ENCODE measurements at regions not wholly inside any gene's neighbourhood (a gene's known extent, or its start where the extent isn't known, plus 50 kb on each side); places are given as distances from the start of the nearest gene placed in this dataset.

DNA sequence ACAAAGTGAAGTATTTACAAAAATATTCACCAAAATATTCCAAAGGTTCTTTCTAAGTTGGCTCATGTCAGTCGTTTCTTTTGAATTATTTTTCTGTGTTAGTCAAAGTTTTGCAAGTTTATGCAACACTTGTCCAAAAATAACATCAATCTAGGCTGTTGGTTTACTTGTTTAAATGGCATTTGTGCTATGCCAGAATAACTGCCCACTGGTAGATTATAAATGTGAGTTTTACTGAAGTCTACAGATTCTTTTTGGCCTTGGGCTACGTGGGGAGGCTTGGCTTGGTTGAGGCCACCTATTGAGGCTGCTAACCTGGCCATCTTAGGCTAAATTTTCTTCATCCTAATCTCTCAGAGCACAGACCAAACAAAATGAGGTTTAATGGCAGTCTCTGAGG lies 1091.9 kb upstream of the RAG2 start:
- no peak for DNase-seq (ENCODE audit: low read depth in 1 of 2, low spot score in 1 of 2)

DNA sequence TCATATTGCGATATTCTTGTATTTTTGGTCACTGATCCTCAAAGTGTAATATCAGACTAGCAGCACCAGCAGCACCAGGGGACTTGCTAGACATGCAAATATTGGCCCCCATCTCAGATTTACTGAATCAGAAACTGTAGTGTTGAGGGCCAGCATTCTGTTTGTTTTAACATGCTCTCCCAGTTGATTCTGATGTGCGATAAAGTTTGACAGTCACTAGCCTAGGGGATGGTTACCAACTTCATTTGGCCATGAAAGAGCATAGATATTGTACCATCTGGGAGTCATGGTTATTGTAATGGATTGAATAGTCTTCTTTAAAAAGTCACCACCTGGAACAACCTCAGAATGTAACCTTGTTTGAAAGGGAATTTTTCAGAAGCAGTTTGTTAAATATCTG lies 1090.4 kb upstream of the RAG2 start:
- no peak for DNase-seq (ENCODE audit: low read depth in 1 of 2, low spot score in 1 of 2)

DNA sequence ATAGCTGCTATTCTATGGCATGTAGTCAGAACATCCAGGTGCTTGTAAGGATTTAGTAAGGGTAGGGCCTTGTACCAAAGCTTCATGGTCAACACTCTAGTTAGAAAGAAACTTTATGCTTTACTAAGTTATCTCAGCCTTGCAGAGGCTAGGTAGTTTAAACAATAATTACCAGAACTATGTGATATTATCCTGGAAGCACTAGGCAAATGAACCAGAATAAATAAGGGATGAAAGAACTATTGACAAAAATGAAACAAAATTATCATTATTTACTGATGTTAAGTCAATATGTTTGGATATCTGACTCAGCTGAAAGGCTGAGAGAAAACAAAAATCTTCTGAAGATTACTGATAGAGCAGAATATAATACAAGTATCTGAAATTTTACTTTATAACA lies 1089.1 kb upstream of the RAG2 start:
- no peak for DNase-seq (ENCODE audit: low read depth in 1 of 2, low spot score in 1 of 2)

- no peak for DNase-seq (ENCODE audit: low read depth in 1 of 2, low spot score in 1 of 2)
Observed at GRCh38 chr11:37671321-37671720, 1073.3 kb upstream of the RAG2 start.

- DNase-seq (ENCODE audit: low read depth in 1 of 2, low spot score in 1 of 2), result no peak
Observed at GRCh38 chr11:37666960-37667359, 1068.9 kb upstream of the RAG2 start.

- DNase-seq (ENCODE audit: low read depth in 1 of 2, low spot score in 1 of 2), result no peak
Observed at GRCh38 chr11:37657645-37658044, 1059.6 kb upstream of the RAG2 start.

GRCh38 chr11:37647767-37648166 lies 1049.7 kb upstream of the RAG2 start:
- no peak for DNase-seq (ENCODE audit: low read depth in 1 of 2, low spot score in 1 of 2)

GRCh38 chr11:37643968-37644367 lies 1045.9 kb upstream of the RAG2 start:
- no peak for DNase-seq (ENCODE audit: low read depth in 1 of 2, low spot score in 1 of 2)

DNA sequence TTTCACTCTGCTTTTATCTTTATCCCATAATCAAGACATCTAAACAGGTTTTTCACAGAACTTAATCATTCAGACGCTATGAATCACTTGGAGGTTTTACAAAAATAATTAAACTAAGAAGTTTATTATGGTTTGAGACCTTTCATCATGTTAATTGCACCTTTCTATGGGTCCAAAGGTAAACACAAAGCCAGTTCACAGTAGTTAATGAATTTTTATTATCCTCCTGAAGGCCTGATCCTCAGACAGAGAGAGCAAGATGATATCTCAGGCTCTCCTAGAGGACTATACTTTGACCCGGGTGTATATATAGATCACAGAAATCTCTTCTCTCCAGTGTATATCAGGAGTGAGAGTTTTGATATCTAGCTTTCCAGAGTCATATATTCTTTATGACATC lies 1044.3 kb upstream of the RAG2 start:
- DNase-seq (ENCODE audit: low read depth in 1 of 2, low spot score in 1 of 2), result no peak

- DNase-seq (ENCODE audit: low read depth in 1 of 2, low spot score in 1 of 2), result no peak
Observed at GRCh38 chr11:37632748-37633147, 1034.7 kb upstream of the RAG2 start.

DNA sequence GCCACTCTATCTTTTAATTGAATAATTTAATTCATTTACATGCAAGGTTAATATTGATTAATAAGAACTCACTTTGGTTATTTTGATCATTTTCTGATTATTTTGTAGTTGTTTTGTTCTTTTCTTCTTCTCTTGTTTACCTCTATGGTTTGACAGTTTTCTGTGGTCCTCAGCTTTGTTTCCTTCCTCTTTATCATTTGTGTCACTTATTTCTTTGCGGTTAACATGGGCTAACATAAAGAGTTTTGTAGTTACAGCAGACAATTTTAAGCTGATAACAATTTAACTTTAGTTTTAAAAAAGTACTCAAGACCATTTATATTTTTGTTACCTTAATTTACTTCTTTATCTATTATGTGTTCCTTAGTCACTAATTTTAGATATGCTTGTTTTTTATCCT lies 1032.8 kb upstream of the RAG2 start:
- DNase-seq (ENCODE audit: low read depth in 1 of 2, low spot score in 1 of 2), result no peak

GRCh38 chr11:37623778-37624177 lies 1025.7 kb upstream of the RAG2 start:
- no peak for DNase-seq (ENCODE audit: low read depth in 1 of 2, low spot score in 1 of 2)

- DNase-seq (ENCODE audit: low read depth in 1 of 2, low spot score in 1 of 2), result no peak
Observed at GRCh38 chr11:37621662-37622061, 1023.6 kb upstream of the RAG2 start.

DNA sequence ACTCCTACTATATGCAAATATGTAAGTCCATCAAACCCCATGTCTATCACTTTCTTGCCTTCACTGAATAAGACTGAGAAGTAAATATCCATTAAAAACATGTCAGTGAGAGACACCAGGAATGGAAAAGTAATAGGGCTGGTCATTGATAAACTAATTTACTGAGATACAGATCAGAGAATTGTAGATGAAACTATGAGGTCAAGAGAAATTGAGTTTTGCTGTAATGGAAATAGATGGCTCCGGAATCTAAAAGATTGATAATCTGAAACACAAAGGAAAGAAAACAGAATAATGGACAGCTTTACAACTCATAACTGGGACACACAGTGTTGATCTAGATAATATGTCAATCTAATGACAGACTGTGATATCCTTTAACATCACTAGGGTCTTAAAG lies 1018.3 kb upstream of the RAG2 start:
- no peak for DNase-seq (ENCODE audit: low read depth in 1 of 2, low spot score in 1 of 2)

GRCh38 chr11:37613031-37613430 lies 1015.0 kb upstream of the RAG2 start:
- DNase-seq (ENCODE audit: low read depth in 1 of 2, low spot score in 1 of 2), result no peak

GRCh38 chr11:37612146-37612545 lies 1014.1 kb upstream of the RAG2 start:
- DNase-seq (ENCODE audit: low read depth in 1 of 2, low spot score in 1 of 2), result no peak

GRCh38 chr11:37605229-37605628 lies 1007.2 kb upstream of the RAG2 start:
- no peak for DNase-seq (ENCODE audit: low read depth in 1 of 2, low spot score in 1 of 2)

- no peak for DNase-seq (ENCODE audit: low read depth in 1 of 2, low spot score in 1 of 2)
Observed at GRCh38 chr11:37598381-37598780, 1000.3 kb upstream of the RAG2 start.

DNA sequence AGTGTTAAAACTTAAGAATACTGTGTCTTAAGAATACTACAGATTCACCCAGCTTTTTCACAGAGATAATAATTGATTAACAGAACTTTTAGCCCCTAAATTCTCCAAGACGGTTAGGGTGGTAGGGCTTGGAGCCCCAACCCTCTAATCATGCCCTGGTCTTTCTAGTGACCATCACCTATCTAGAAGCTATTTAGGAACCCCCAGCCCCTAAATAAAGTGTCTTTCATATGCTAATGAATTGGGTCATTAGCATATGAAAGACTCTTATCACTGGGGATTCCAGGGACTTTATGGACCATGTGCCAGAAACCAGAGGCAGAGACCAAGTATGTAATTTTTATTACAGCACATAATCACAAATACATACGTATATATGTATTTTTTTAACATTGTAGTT lies 999.7 kb upstream of the RAG2 start:
- no peak for DNase-seq (ENCODE audit: low read depth in 1 of 2, low spot score in 1 of 2)

GRCh38 chr11:37595845-37596244 lies 997.8 kb upstream of the RAG2 start:
- no peak for DNase-seq (ENCODE audit: low read depth in 1 of 2, low spot score in 1 of 2)

- no peak for DNase-seq (ENCODE audit: low read depth in 1 of 2, low spot score in 1 of 2)
Observed at GRCh38 chr11:37574361-37574760, 976.3 kb upstream of the RAG2 start.

GRCh38 chr11:37572491-37573171 lies 974.6 kb upstream of the RAG2 start:
- no peak for DNase-seq (ENCODE audit: low read depth in 1 of 2, low spot score in 1 of 2)

GRCh38 chr11:37571246-37571645 lies 973.2 kb upstream of the RAG2 start:
- DNase-seq (ENCODE audit: low read depth in 1 of 2, low spot score in 1 of 2), result no peak

- DNase-seq (ENCODE audit: low read depth in 1 of 2, low spot score in 1 of 2), result no peak
Observed at GRCh38 chr11:37560991-37561390, 963.0 kb upstream of the RAG2 start.
